Colon (tissue), 2 donors: ENCODE measurements at regions not wholly inside any gene's neighbourhood (a gene's known extent, or its start where the extent isn't known, plus 50 kb on each side); places are given as distances from the start of the nearest gene placed in this dataset.

Experiments used
- FAIRE-seq: peaks from 2 replicates; lab custom pipeline; 2012; peaks lifted over from hg19 to GRCh38; lab: Jason Lieb, UNC
- donor health status: control.
- donor health status: control.

- no peak for FAIRE-seq
These were observed 179.1 kb upstream of the RGMA start for GRCh38 chr15:93268066-93268465.

- FAIRE-seq, result no peak
These were observed 177.3 kb upstream of the RGMA start for GRCh38 chr15:93266291-93266690.

DNA sequence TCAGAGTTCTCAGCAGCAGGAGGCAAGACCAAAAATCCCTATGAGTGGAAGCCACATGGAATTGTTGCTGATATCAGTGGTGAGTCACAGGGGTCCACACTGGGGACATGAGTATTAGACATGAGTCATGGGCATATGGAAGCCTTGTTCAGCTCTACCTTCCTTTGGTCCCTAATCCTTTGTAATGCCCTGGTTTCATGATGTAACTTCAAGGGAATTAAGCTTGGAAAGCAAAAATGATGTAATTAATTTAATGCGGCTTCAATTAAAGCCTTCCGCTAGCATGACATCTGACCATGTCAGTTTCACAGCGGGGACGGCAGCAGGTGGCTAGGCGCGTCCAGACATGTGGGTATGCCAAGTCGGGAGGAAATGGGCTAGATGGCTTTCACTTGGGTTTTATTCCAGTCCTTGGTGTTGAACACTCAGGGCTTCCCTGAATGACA, 176.1 kb upstream of the RGMA start:
- FAIRE-seq, result no peak

DNA sequence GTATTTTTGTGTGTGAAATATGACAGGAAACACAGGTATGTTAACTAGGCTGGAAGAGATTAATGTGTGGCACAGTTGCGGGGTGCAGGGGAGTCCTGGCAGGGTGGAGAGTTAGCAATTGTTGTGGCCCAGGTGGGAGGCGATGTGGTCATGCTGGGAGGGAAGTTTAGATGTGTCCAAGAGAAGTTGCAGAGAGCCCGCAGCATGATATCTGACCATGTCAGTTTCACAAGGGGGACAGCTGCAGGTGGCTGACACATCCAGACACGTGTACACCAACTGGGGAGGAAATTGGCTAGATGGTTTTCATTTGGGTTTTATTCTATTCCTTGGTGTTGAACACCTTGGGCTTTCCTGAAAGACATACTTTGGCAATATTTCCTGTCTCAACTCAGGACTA, 172.8 kb upstream of the RGMA start:
- no peak for FAIRE-seq

- FAIRE-seq, result no peak
These were observed 168.9 kb upstream of the RGMA start for GRCh38 chr15:93257920-93258319.

- no peak for FAIRE-seq
These were observed 164.7 kb upstream of the RGMA start for GRCh38 chr15:93253681-93254080.

DNA sequence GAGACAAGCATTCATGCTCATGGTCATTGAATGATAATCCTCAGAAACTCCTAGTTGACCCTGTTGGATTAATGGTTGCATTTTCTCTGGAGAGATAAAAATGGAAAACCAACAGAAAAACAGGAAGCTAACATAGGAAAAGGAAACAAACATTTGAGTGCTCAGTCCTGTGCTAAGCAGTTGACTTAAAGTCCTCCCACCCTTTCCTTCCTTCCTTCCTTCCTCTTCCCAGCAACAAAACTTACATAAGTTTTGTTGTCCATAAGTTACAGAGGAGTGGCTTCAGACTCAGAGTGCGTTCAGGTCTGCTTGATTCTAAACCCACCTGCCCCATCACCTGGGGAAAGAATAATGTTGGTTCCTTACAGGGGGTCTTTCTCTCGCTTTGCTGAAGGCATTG, 163.8 kb upstream of the RGMA start:
- no peak for FAIRE-seq

GRCh38 chr15:93250950-93251349, 161.9 kb upstream of the RGMA start:
- FAIRE-seq, result no peak

DNA sequence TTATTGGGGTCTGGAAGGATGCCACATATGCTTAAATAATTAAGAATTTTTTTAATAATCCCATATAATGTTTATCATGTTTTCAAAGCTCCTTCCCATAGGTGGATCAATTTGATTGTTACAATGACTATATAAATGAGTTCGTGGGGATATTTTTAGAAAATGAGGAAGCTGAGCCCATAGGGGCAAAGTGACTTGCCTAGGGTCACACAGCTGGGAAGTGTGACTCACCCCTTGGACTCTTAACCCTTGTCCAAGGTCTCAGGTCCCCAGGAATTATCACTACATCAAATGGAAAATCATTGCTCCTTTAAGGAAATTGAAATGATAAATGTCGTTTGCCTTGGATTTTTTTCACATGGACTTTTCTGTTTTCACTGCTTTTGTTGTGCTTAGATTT, 161.2 kb upstream of the RGMA start:
- no peak for FAIRE-seq

DNA sequence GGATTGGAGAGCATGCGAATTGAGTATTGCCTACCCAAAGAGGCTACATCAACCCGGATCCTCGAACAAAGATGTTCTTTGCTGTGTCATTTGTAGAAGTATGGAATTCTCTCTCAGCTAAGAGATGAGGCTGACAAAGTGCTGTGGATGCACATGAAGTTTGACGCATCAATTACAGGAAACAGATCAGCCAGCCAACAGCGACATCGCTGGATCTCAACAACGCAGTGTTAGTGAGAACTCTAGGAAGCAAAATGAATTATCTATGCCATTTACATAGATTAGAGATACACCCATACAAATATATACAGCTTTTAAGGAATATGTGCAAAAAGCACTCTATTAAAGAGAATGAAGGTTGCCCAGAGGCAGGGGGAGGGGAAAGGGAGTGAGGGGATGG, 160.6 kb upstream of the RGMA start:
- no peak for FAIRE-seq

DNA sequence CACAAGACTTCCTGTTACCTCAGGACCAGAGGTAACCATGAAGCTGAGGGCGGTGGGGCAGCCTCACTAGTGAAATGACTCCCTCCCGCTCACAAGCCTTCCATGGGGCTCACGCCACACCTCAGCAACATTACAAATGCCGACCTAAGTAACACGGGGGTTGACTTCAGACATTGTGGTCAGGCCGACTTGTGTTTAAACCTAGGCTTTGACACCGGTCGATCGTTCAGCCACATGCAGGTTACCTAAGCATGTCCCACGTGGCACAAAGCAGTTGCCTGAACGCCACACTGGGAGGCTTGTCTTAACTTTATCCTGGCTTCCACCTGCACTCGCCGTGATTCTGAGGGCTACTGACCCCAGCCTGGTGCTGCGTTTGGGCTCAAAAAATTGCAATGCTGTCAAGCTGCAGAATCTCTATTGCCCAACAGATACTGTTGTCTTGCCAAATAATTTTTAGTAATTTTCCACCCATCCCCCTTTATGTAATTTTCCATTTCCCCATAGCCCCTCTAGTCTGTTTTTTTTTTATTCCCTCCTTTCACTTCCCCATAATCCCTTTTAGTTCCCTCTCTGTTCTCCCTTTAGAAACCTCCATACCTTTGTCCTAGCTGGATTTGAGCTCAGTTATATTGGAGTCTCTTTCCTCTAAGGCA, 158.6 kb upstream of the RGMA start:
- FAIRE-seq, result no peak

DNA sequence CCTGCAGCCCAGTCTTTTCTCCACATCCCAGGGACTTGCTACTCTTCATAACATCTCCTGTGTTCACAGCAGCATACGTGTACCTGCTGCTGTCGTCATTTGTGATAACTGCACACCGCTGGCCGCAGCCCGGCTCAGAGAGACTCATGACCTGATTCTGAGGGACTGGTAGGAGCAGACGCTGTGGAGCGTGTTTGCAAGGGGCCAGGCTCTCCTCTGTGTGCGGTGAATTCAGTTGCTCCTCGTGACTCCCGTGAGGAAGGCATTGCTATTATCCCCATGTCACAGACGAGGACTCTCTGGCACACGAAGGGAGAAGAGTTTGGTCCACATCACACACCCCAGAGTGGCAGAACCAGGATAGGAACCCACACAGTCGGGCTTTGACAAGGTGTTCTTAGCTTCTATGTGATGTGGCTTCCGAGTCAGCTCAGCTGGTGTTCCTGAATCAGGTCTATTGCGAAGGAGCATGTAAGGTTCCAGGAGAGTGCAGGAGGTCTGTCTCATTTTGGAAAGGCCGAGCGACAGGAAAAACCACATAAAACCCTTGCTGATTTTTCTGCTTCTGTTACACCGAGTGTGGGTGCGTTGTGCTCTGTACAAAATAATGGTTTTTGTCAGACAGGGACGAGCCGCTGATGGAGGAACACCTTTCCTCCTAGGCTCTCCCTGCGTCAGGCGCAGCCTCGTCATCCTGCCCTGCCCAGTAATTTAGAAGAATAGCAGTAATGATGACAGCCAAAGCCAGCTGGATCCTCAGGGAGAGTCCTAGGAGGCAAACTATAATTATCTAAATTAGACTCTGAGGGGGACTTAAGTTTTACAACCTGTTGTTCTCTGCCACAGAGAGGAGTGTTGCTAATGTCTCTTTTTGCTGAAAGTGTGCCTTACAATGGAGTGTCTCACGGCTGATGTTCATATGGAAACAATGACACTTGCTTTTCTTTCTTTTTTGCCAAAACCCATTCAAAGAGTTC, 157.5 kb upstream of the RGMA start:
- no peak for FAIRE-seq

- FAIRE-seq, result no peak
These were observed 156.6 kb upstream of the RGMA start for GRCh38 chr15:93245661-93246042.

DNA sequence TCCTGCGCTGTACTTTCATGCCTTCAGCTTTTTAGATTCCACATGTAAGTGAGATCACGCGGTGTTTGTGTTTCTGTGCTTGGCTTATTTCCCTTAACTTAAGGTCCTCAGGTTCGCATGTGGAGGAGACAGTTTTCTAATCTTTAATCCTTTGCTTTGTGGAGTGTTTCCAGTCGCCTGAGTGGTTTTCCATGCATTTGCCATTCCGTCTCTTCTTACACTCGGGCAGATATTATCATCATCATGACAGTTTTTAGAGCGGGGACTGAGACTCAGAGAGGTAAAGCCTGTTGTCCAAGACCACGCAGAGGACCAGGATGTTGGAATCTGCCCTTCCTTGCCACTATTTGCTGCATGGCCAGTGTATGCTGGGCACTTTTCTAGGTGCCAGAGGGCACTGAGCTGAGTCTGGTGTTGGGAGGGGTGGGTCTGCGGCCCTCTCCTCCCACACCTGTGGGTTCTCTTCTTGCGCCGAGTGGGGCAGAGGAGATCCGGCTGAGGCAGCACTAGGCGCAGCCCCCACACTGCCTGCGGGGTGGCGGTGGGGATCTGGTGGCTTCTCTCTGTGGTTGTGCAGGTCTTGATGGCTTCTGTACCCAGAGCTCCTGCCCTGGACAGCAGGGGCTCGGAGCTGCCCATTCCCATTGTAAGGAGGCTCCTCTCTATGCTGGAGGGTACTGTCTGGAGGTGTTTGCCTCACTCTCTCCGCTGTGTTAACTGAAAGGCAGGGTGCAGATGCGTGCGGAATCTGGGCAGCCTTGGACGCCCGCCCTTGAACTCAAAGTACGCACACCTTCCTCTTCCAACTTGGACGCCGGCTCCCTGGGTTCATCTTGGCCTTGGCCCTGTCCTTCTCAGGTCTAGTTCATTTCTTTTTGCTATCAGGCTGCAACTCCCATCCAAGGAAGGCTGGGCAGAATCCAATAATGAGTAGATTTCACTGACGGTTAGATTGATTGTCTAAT, 156.0 kb upstream of the RGMA start:
- FAIRE-seq, result no peak

GRCh38 chr15:93243573-93243972, 154.6 kb upstream of the RGMA start:
- FAIRE-seq, result no peak

GRCh38 chr15:93241696-93242585, 152.9 kb upstream of the RGMA start:
- FAIRE-seq, result no peak

GRCh38 chr15:93239993-93240392, 151.0 kb upstream of the RGMA start:
- no peak for FAIRE-seq

DNA sequence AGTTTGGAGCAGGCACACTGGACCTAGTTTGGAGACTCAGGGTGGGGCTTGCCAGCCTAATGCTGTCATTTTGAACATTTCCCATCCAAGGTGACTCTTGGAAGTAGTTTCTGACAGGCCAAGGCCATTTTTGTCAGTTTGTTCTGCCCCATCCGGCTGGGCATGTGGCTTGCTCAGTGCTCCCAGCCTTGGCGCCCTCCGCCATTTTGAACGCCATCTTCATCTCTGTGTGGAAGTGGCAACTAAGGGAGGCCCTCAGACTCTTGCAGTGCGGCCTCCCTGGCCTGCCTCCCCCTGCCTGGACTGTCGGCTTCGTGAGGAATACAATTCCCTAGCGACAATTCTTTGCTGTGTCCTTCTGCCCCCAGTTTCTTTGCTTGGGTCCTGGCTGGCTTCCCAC, 150.6 kb upstream of the RGMA start:
- no peak for FAIRE-seq

DNA sequence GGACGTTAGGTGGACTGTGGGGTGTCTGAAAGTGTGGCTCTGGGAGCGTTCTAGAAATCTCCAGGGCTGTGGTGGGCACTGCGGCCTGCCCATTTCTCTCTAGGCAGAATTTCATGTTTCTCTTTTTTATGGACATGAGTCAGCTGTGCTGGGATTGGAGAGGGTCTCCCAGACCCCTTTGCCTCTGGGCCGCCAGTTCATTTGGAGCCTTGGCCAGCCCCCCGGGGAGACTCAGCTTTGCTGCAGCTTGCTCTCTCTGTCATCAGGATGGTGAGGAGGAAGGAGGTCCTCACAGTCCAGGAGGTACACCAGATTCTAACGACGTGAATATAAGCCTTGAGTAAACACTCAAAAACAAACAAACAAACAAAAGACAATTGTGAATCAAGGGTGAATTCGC, 149.6 kb upstream of the RGMA start:
- no peak for FAIRE-seq

DNA sequence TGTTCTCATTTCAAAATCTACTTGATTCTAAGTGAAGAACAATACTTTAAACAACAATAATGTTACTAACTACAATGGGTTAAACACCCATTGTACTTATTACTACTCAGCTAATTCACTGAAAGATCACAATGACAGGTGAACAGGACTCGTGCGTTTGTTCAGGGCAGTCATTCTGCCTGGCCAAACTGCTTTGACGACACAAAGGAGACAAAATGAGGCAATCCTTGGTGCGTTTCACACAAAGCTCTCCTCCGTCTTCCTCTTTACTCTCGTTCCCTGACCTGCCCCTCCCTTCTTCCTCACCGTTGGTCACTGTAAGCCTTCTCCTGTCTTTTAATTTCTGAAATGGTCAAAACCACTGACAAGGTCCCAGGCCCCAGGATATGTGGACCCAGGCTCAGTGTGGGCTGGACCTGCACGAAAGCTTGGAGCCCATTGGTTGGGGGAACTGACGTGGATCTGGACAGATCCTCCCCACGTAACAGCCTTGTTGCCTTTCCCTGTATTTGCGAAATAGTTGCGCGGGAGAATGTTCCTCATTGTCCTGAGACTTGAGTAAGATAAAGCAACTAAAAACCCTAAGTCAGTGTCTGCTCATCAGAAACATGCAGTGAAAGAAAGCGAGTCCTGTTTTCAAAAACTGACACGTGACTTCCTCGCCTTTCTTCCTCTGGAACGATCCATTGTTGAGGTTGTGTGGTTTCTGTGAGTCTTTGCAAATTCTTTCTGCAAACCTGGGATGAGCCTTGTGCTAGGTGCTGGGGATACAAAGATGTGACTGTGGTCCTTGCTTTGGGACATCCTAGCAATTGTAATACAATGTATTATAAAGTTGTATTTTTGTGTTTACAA, 147.1 kb upstream of the RGMA start:
- FAIRE-seq, result no peak
